ENCODE measurements at regions not wholly inside any gene's neighbourhood (a gene's known extent, or its start where the extent isn't known, plus 50 kb on each side); places are given as distances from the start of the nearest gene placed in this dataset.

- Histone ChIP-seq H3K9ac (ENCODE audit: low read depth in 1 of 2, low read length in 2 of 2) (no peak overlapping the region), H3K36me3 (ENCODE audit: control insufficient read depth in 4 of 4, insufficient read depth in 3 of 4, low read depth in 1 of 4, low read length in 3 of 4) (no peaks in the 10 kb centered on the region), H3K4me3 (ENCODE audit: low read depth in 1 of 3, low read length in 3 of 3) (no peak overlapping the region), H3K27me3 (ENCODE audit: control insufficient read depth in 4 of 4, insufficient read depth in 4 of 4, low read length in 3 of 4) (no peaks in the 10 kb centered on the region), H3K4me1 (ENCODE audit: control insufficient read depth in 4 of 4, insufficient read depth in 4 of 4, low read length in 3 of 4) (no peaks in the 10 kb centered on the region), H3K9me3 (ENCODE audit: control insufficient read depth in 4 of 4, low read length in 3 of 4) (no peaks in the 10 kb centered on the region), H3K27ac (ENCODE audit: low read depth in 1 of 2, low read length in 2 of 2) (no peak overlapping the region)
- WGBS: 71% methylated on average over 7 of the region's 7 CpGs
- TF ChIP-seq FOXA1 (IDR thresholded peaks at IDR 0.05) (no peak), EGR1 (IDR thresholded peaks at IDR 0.05; ENCODE audit: low read depth in 2 of 2) (no peak), NR2F2 (IDR thresholded peaks at IDR 0.05) (no peak), YY1 (IDR thresholded peaks at IDR 0.05) (no peak), SP1 (IDR thresholded peaks at IDR 0.05) (no peak), RXRA (IDR thresholded peaks at IDR 0.05) (no peak)
- TF ChIP-seq, protein P1, sequence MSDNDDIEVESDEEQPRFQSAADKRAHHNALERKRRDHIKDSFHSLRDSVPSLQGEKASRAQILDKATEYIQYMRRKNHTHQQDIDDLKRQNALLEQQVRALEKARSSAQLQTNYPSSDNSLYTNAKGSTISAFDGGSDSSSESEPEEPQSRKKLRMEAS (IDR thresholded peaks at IDR 0.05): no peak
- no peak for DNase-seq (ENCODE audit: low spot score)
Measured at GRCh38 chr11:80822308-80822707, 1381.5 kb upstream of the TENM4 start.

GRCh38 chr11:80819271-80819670 lies 1378.4 kb upstream of the TENM4 start:
- H3K36me3 ChIP-seq (ENCODE audit: control insufficient read depth in 4 of 4, insufficient read depth in 3 of 4, low read depth in 1 of 4, low read length in 3 of 4): no peaks in the 10 kb centered on the region
- no peak overlapping the region for H3K4me3 ChIP-seq (ENCODE audit: low read depth in 1 of 3, low read length in 3 of 3)
- H3K4me1 ChIP-seq (ENCODE audit: control insufficient read depth in 4 of 4, insufficient read depth in 4 of 4, low read length in 3 of 4): no peaks in the 10 kb centered on the region
- H3K9ac ChIP-seq (ENCODE audit: low read depth in 1 of 2, low read length in 2 of 2): no peak overlapping the region
- WGBS: 81% methylated on average over 1 of the region's 1 CpG
- H3K9me3 ChIP-seq (ENCODE audit: control insufficient read depth in 4 of 4, low read length in 3 of 4): no peaks in the 10 kb centered on the region
- no peaks in the 10 kb centered on the region for H3K27me3 ChIP-seq (ENCODE audit: control insufficient read depth in 4 of 4, insufficient read depth in 4 of 4, low read length in 3 of 4)
- H3K27ac ChIP-seq (ENCODE audit: low read depth in 1 of 2, low read length in 2 of 2): no peak overlapping the region
- no peak for TF ChIP-seq CTCF (IDR thresholded peaks at IDR 0.05; ENCODE audit: low read depth, low read length, missing input control)
- TF ChIP-seq, protein P2, sequence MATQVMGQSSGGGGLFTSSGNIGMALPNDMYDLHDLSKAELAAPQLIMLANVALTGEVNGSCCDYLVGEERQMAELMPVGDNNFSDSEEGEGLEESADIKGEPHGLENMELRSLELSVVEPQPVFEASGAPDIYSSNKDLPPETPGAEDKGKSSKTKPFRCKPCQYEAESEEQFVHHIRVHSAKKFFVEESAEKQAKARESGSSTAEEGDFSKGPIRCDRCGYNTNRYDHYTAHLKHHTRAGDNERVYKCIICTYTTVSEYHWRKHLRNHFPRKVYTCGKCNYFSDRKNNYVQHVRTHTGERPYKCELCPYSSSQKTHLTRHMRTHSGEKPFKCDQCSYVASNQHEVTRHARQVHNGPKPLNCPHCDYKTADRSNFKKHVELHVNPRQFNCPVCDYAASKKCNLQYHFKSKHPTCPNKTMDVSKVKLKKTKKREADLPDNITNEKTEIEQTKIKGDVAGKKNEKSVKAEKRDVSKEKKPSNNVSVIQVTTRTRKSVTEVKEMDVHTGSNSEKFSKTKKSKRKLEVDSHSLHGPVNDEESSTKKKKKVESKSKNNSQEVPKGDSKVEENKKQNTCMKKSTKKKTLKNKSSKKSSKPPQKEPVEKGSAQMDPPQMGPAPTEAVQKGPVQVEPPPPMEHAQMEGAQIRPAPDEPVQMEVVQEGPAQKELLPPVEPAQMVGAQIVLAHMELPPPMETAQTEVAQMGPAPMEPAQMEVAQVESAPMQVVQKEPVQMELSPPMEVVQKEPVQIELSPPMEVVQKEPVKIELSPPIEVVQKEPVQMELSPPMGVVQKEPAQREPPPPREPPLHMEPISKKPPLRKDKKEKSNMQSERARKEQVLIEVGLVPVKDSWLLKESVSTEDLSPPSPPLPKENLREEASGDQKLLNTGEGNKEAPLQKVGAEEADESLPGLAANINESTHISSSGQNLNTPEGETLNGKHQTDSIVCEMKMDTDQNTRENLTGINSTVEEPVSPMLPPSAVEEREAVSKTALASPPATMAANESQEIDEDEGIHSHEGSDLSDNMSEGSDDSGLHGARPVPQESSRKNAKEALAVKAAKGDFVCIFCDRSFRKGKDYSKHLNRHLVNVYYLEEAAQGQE (IDR thresholded peaks at IDR 0.05): no peak
- TF ChIP-seq YY1 (IDR thresholded peaks at IDR 0.05): no peak
- TF ChIP-seq FOXA1 (IDR thresholded peaks at IDR 0.05): no peak
- no peak for TF ChIP-seq NR2F2 (IDR thresholded peaks at IDR 0.05)
- no peak for TF ChIP-seq TAF1 (conservative IDR thresholded peaks at IDR 0.05)
- no peak for TF ChIP-seq SP1 (IDR thresholded peaks at IDR 0.05)
- no peak for TF ChIP-seq GABPA (IDR thresholded peaks at IDR 0.05 in 1 of 2, conservative IDR thresholded peaks at IDR 0.05 in 1 of 2)
- TF ChIP-seq, protein P3, sequence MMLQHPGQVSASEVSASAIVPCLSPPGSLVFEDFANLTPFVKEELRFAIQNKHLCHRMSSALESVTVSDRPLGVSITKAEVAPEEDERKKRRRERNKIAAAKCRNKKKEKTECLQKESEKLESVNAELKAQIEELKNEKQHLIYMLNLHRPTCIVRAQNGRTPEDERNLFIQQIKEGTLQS (IDR thresholded peaks at IDR 0.05): no peak
- TF ChIP-seq HNF4G (IDR thresholded peaks at IDR 0.05): no peak
- no peak for TF ChIP-seq HNF4A (conservative IDR thresholded peaks at IDR 0.05)
- TF ChIP-seq RXRA (IDR thresholded peaks at IDR 0.05): no peak
- no peak for TF ChIP-seq ZBTB33 (IDR thresholded peaks at IDR 0.05)
- no peak for TF ChIP-seq RAD21 (IDR thresholded peaks at IDR 0.05)
- TF ChIP-seq, protein P1 (IDR thresholded peaks at IDR 0.05): no peak
- no peak for TF ChIP-seq JUND (IDR thresholded peaks at IDR 0.05)
- no peak for TF ChIP-seq EGR1 (IDR thresholded peaks at IDR 0.05; ENCODE audit: low read depth in 2 of 2)
- no peak for DNase-seq (ENCODE audit: low spot score)

Data from liver (tissue), 8 donors.